ENCODE measurements at regions not wholly inside any gene's neighbourhood (a gene's known extent, or its start where the extent isn't known, plus 50 kb on each side); places are given as distances from the start of the nearest gene placed in this dataset.

GRCh38 chr12:77630344-77630743 is 200.3 kb upstream of the NAV3 start:
- no peak for DNase-seq (ENCODE audit: low read depth, low spot score)
- Histone ChIP-seq H3K27ac (ENCODE audit: insufficient read depth, low read depth, low read length) (no peak overlapping the region), H3K36me3 (ENCODE audit: control insufficient read depth in 2 of 2, extremely low read depth in 1 of 2, insufficient read depth in 2 of 2, low read length in 2 of 2) (no peaks in the 10 kb centered on the region), H3K27me3 (ENCODE audit: control insufficient read depth in 2 of 2, insufficient read depth in 2 of 2, low read length in 2 of 2) (no peaks in the 10 kb centered on the region), H3K4me2 (ENCODE audit: insufficient read depth, low read length) (no peak overlapping the region), H3K79me2 (ENCODE audit: control insufficient read depth, insufficient read depth, low read length) (no peaks in the 10 kb centered on the region), H4K20me1 (replicated peaks; ENCODE audit: control insufficient read depth, extremely low read depth, insufficient read depth, low read length) (no peaks in the 10 kb centered on the region), H3K9me1 (replicated peaks; ENCODE audit: control insufficient read depth, extremely low read depth, insufficient read depth, low read length) (no peaks in the 10 kb centered on the region), H3K4me3 (replicated peaks in 1 of 3; ENCODE audit: insufficient read depth in 1 of 3, low read depth in 1 of 3, low read length in 3 of 3) (no peak overlapping the region), H2AFZ (ENCODE audit: low read depth, low read length) (no peak overlapping the region), H3K4me1 (ENCODE audit: control insufficient read depth, extremely low read depth, insufficient read depth, low read length) (no peaks in the 10 kb centered on the region), H3K9ac (replicated peaks; ENCODE audit: extremely low read depth, insufficient read depth, low read length) (no peak overlapping the region), H3K9me3 (replicated peaks; ENCODE audit: control insufficient read depth, insufficient read depth, low read length) (no peaks in the 10 kb centered on the region)
- FAIRE-seq, result no peak
- ChIA-PET POLR2A (no interaction called here), CTCF (no interaction called here)
- intact Hi-C loops (cut with micrococcal nuclease), result no loop called here
- BruUV-seq (replicated peaks), result no TSS peak
- dilution Hi-C loops (cut with MboI; ENCODE audit: extremely low pct_ligation_motif_present, low sequenced_read_pairs), result no loop called here
- no peak for TF ChIP-seq POLR2A (IDR thresholded peaks at IDR 0.05; ENCODE audit: low read depth, low read length)
- TF ChIP-seq GATA2 (IDR thresholded peaks at IDR 0.05; ENCODE audit: insufficient read depth, insufficient read length, low read depth, low read length), result no peak
- TF ChIP-seq FOS (IDR thresholded peaks at IDR 0.05; ENCODE audit: borderline replicate concordance, insufficient read depth, low read length), result no peak
- no peak for TF ChIP-seq CTCF (IDR thresholded peaks at IDR 0.05; ENCODE audit: extremely low read depth in 1 of 2, insufficient read depth in 1 of 2, low read depth in 1 of 2, low read length in 2 of 2)
- TF ChIP-seq MYC (IDR thresholded peaks at IDR 0.05; ENCODE audit: low read depth, low read length), result no peak

- no peak overlapping the region for H3K27ac ChIP-seq (ENCODE audit: insufficient read depth, low read depth, low read length)
- intact Hi-C loops (cut with micrococcal nuclease) (no loop called here), dilution Hi-C loops (cut with MboI; ENCODE audit: extremely low pct_ligation_motif_present, low sequenced_read_pairs) (no loop called here)
- no peaks in the 10 kb centered on the region for H3K4me1 ChIP-seq (ENCODE audit: control insufficient read depth, extremely low read depth, insufficient read depth, low read length)
- ChIA-PET CTCF (interaction anchor here (1.0 kb wide), 1 partner anchor 8 kb away, joined by 4 read pairs; no protein-coding TSS in a partner anchor), POLR2A (no interaction called here)
- H3K36me3 ChIP-seq (ENCODE audit: control insufficient read depth in 2 of 2, extremely low read depth in 1 of 2, insufficient read depth in 2 of 2, low read length in 2 of 2), result no peaks in the 10 kb centered on the region
- no peaks in the 10 kb centered on the region for H3K27me3 ChIP-seq (ENCODE audit: control insufficient read depth in 2 of 2, insufficient read depth in 2 of 2, low read length in 2 of 2)
- FAIRE-seq (no peak), DNase-seq (ENCODE audit: low read depth, low spot score) (no peak)
- H3K4me3 ChIP-seq (replicated peaks in 1 of 3; ENCODE audit: insufficient read depth in 1 of 3, low read depth in 1 of 3, low read length in 3 of 3), result no peak overlapping the region
- no peak overlapping the region for H3K9ac ChIP-seq (replicated peaks; ENCODE audit: extremely low read depth, insufficient read depth, low read length)
- H4K20me1 ChIP-seq (replicated peaks; ENCODE audit: control insufficient read depth, extremely low read depth, insufficient read depth, low read length), result no peaks in the 10 kb centered on the region
- BruUV-seq (replicated peaks), result no TSS peak
- no peaks in the 10 kb centered on the region for H3K9me1 ChIP-seq (replicated peaks; ENCODE audit: control insufficient read depth, extremely low read depth, insufficient read depth, low read length)
- no peaks in the 10 kb centered on the region for H3K79me2 ChIP-seq (ENCODE audit: control insufficient read depth, insufficient read depth, low read length)
- no peak overlapping the region for H3K4me2 ChIP-seq (ENCODE audit: insufficient read depth, low read length)
- no peaks in the 10 kb centered on the region for H3K9me3 ChIP-seq (replicated peaks; ENCODE audit: control insufficient read depth, insufficient read depth, low read length)
- H2AFZ ChIP-seq (ENCODE audit: low read depth, low read length), result no peak overlapping the region
- TF ChIP-seq POLR2A (IDR thresholded peaks at IDR 0.05; ENCODE audit: low read depth, low read length), result no peak
- no peak for TF ChIP-seq FOS (IDR thresholded peaks at IDR 0.05; ENCODE audit: borderline replicate concordance, insufficient read depth, low read length)
These were observed 201.6 kb upstream of the NAV3 start for GRCh38 chr12:77629141-77629540.

Data from endothelial cell of umbilical vein (primary cell).